Urinary bladder (tissue), 3 donors: ENCODE measurements at regions not wholly inside any gene's neighbourhood (a gene's known extent, or its start where the extent isn't known, plus 50 kb on each side); places are given as distances from the start of the nearest gene placed in this dataset.

Experiments used
- DNase-seq: peaks from one replicate; pipeline ENCODE4 v3.0.0-alpha.2; 2015; ENCODE audit errors: extremely low spot score
- H3K27ac ChIP-seq: one replicate; pipeline ENCODE4 v1.5.1; 2013; ENCODE audit warnings: low read depth, mild to moderate bottlenecking, moderate library complexity
- H3K36me3 ChIP-seq: one replicate; pipeline ENCODE4 v1.6.1; 2013; ENCODE audit warnings: mild to moderate bottlenecking, moderate library complexity; ENCODE audit not compliant: insufficient read depth
- H3K4me1 ChIP-seq: one replicate; pipeline ENCODE4 v1.6.1; 2013; ENCODE audit warnings: mild to moderate bottlenecking, moderate library complexity; ENCODE audit not compliant: insufficient read depth
- H3K4me3 ChIP-seq: one replicate; pipeline ENCODE4 v1.5.1; 2013; ENCODE audit warnings: low read depth, low read length
- WGBS: extraction: QIAGEN DNeasy Blood & Tissue Kit; methylation state at CpG from one replicate; pipeline ENCODE4 v1.1.7; 2013; 5-methylcytosine and 5-hydroxymethylcytosine counted together
- donor health status: healthy with polysubstance abuse.
- donor health status: healthy.

GRCh38 chr1:25089772-25090171 is 142.5 kb downstream of the SYF2 start:
- no peak for DNase-seq
- no peaks in the 10 kb centered on the region for H3K36me3 ChIP-seq
- WGBS: 81% methylated on average over 7 of the region's 7 CpGs
- H3K27ac ChIP-seq: no peak overlapping the region
- H3K4me3 ChIP-seq: no peak overlapping the region
- no peaks in the 10 kb centered on the region for H3K4me1 ChIP-seq

DNA sequence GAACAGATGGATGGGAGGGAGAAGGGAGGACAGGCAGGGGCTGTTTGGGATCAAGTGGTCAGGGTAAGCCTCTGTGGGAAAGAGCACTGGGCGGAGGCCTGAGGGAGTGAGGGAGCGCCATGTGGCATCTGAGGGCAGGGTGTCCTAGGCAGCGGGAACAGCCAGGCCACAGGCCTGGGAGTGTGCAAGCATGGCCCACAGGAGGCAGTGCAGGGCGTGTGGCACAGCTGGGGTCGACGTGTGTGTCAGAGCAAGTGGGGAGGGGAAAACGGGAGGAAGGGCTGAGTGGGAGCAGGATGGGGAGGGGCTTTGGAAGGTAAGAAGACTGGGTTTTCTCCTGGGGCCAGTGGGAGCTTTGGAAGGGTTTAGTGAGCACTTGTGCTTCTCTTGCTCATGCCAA is 143.4 kb downstream of the SYF2 start:
- 75% methylated on average over 7 of the region's 7 CpGs for WGBS
- Histone ChIP-seq H3K4me3 (no peak overlapping the region), H3K4me1 (no peaks in the 10 kb centered on the region), H3K27ac (no peak overlapping the region), H3K36me3 (no peaks in the 10 kb centered on the region)
- no peak for DNase-seq

DNA sequence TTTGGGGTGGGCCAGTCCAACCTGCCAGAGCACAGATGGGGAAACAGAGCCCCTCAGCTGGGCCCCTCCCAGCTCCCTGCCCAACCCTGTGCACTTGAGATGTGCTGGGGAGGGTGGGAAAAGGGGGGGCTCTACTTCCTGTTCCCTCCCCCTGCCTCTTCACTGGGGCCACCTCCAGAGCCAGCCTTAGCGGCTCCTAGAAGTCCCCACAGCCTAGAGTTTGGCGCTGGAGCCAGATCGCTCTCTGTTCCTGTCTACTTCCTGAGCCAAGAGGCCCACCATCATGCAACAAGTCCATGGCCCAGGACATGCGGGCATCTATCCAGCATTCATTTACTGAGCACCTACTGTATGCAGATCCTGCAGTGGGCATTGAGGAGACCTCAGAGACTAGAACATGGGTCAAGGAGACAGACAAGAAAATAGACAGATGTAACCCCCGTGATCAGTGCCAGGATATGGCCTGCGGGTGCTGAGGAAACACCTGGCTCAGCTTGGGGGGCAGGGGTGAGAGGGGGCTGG is 144.1 kb downstream of the SYF2 start:
- H3K4me1 ChIP-seq: no peaks in the 10 kb centered on the region

GRCh38 chr1:25086518-25087079 is 145.7 kb downstream of the SYF2 start:
- 73% methylated on average over 3 of the region's 3 CpGs for WGBS
- H3K4me3 ChIP-seq: no peak overlapping the region
- H3K27ac ChIP-seq: no peak overlapping the region
- no peaks in the 10 kb centered on the region for H3K4me1 ChIP-seq
- no peaks in the 10 kb centered on the region for H3K36me3 ChIP-seq
- no peak for DNase-seq

More for the DNA sequence above, 144.1 kb downstream of the SYF2 start:
- H3K27ac ChIP-seq: no peak overlapping the region
- no peak overlapping the region for H3K4me3 ChIP-seq
- no peaks in the 10 kb centered on the region for H3K36me3 ChIP-seq
- 81% methylated on average over 6 of the region's 6 CpGs for WGBS
- DNase-seq: no peak

- H3K4me3 ChIP-seq: no peak overlapping the region
- no peaks in the 10 kb centered on the region for H3K36me3 ChIP-seq
- no peak overlapping the region for H3K27ac ChIP-seq
- no peaks in the 10 kb centered on the region for H3K4me1 ChIP-seq
- no peak for DNase-seq
- 48% methylated on average over 1 of the region's 1 CpG for WGBS
Measured at GRCh38 chr1:25084407-25084806, 147.9 kb downstream of the SYF2 start.

DNA sequence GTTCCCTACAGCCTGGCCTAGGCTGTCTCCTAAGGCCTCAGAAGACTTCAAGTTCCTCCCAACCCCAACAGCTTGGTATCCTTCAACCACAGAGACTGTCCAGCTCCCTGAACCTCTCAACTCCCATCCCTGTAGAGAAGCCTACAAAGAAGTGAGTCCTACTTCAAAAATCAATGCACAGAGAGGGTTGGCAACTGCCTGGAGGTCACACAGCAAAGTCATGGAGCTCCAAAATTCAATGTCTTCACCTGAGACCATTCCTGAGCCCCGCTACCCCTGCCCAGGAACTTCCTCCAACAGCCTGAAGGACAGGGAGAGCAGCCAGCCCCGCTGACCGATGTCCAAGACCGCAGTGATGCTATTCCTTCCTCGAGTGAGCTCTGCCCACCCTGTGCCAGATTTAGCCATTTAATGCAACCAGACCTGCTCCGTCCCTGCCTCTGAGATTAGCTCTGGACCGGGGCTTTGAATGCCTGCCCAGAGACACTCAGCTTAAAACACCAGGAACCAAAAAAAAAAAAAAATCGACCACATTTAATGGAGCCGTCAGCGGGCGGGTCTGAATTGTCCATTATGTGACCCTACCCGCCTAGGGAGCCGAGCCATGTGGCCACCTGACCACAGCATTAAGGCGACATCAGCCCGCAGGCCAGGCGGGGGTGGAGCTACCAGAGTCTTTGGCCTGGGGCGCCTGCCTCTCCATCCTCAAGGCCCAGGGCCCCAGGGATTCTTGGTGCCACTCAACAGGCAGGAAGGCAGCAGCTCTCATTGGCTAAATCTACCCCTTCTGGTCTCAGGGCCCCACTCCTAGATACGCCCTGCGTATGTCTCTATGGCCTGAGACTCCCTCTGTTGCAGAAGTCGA is 148.6 kb downstream of the SYF2 start:
- WGBS: 60% methylated on average over 20 of the region's 20 CpGs
- Histone ChIP-seq H3K4me1 (no peaks in the 10 kb centered on the region), H3K4me3 (no peak overlapping the region), H3K27ac (no peak overlapping the region), H3K36me3 (no peaks in the 10 kb centered on the region)
- no peak for DNase-seq

GRCh38 chr1:25082995-25083394 is 149.3 kb downstream of the SYF2 start:
- WGBS: 71% methylated on average over 5 of the region's 5 CpGs
- DNase-seq: no peak

DNA sequence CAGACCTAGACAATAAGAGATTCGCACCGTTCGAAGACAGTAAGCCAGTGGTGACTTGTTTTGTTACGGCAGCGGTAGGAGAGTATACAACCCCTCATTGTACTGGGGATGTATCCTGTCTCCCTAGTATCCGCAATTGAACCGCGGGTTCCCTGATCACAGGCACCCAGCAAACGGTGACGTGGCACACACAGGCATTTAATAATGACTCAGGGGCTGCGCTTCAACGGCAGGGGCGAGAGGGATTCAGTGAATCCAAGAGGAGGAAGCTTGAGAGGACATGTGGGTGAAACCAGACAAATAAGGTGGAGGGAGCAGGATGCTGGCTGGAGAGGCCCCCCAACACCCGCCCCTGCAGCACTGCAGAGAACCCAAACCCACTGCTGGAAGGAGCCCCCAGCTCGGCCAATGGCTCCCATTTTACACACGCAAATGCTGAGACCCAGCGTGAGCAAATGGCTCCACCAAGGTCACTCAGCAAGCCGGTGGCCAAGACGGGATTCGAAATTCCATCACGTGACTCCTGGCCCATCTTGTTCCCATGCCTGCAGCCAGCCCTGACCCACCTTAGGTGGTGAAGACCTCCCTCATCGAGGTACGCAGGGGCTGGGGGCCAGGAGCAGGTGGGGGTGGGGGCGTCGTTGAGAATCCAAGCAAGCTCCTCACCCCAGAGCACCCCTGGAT is 149.9 kb downstream of the SYF2 start:
- no peak for DNase-seq
- Histone ChIP-seq H3K4me3 (no peak overlapping the region), H3K4me1 (no peaks in the 10 kb centered on the region), H3K36me3 (no peaks in the 10 kb centered on the region), H3K27ac (no peak overlapping the region)
- WGBS: 83% methylated on average over 25 of the region's 25 CpGs

More at GRCh38 chr1:25082995-25083394, 149.3 kb downstream of the SYF2 start:
- Histone ChIP-seq H3K36me3 (no peaks in the 10 kb centered on the region), H3K4me3 (no peak overlapping the region), H3K27ac (no peak overlapping the region), H3K4me1 (no peaks in the 10 kb centered on the region)

DNA sequence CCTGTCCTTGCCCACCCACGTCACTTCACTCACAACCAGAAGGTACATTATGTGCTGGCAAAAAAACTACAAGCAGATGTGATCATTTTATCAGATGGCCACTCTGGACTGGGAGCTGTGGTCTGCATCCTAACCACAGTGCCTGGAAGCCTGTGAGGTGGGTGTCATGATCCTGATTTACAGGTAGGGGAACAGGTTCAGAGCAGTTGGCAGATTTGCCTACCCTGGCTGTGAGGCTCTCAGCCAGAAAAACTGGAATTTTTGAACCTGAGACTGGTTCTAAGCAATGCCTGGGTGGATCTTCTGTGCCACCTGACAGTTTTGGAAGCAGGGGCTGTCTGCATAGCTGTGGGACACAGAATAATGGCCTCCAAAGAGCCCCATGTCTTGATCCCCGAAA is 150.8 kb downstream of the SYF2 start:
- no peaks in the 10 kb centered on the region for H3K4me1 ChIP-seq
- WGBS: 95% methylated on average over 2 of the region's 2 CpGs
- no peaks in the 10 kb centered on the region for H3K36me3 ChIP-seq
- no peak for DNase-seq
- no peak overlapping the region for H3K4me3 ChIP-seq
- H3K27ac ChIP-seq: no peak overlapping the region

DNA sequence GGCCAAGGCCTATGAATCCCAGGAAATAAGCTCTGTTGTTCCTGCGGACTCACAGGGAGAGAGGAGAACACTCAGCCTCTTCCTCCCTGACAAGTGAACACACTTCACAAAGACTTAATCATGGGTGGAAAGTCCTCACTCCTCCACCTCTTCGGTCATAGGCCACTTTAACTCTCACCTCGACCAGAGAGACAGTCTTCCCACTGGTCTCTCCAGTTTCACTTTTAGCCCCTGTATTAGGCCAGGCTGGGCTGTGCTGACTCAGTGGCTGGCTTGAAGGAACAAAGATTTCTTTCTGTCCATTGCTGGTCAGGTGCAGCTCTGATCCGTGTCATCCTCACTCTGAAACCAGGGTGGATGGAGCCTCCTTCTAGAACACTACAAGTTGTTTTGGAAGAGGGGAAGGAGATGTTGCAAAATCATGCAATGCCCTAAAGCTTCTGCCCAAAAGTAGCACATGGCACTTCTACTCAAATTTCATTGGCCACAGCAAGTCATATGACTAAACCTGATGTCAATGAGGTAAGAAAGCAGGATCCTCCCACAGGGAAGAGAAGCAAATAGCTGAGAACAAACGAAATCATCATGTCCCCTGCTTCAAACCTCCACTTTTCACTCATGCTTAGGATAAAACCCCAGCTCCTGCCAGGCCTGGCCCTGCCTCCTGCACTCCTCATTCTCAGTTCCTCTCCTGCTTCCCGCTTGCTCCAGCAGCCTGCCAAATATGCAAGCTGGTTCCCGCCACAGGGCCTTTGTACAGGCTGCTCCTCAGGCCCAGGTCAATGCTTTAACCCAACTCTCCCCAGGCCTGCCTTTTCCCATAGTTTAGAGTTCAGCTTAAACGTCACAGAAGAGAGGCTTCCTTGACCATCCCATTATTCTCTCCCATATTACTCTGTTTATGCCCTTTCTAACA is 150.5 kb upstream of the RUNX3 start:
- H3K4me1 ChIP-seq: no peaks in the 10 kb centered on the region
- no peak overlapping the region for H3K27ac ChIP-seq
- WGBS: 72% methylated on average over 8 of the region's 8 CpGs
- H3K36me3 ChIP-seq: no peaks in the 10 kb centered on the region
- DNase-seq: no peak
- H3K4me3 ChIP-seq: no peak overlapping the region

GRCh38 chr1:25079048-25079447 is 149.0 kb upstream of the RUNX3 start:
- Histone ChIP-seq H3K4me1 (no peaks in the 10 kb centered on the region), H3K27ac (no peak overlapping the region), H3K4me3 (no peak overlapping the region), H3K36me3 (no peaks in the 10 kb centered on the region)
- no peak for DNase-seq

DNA sequence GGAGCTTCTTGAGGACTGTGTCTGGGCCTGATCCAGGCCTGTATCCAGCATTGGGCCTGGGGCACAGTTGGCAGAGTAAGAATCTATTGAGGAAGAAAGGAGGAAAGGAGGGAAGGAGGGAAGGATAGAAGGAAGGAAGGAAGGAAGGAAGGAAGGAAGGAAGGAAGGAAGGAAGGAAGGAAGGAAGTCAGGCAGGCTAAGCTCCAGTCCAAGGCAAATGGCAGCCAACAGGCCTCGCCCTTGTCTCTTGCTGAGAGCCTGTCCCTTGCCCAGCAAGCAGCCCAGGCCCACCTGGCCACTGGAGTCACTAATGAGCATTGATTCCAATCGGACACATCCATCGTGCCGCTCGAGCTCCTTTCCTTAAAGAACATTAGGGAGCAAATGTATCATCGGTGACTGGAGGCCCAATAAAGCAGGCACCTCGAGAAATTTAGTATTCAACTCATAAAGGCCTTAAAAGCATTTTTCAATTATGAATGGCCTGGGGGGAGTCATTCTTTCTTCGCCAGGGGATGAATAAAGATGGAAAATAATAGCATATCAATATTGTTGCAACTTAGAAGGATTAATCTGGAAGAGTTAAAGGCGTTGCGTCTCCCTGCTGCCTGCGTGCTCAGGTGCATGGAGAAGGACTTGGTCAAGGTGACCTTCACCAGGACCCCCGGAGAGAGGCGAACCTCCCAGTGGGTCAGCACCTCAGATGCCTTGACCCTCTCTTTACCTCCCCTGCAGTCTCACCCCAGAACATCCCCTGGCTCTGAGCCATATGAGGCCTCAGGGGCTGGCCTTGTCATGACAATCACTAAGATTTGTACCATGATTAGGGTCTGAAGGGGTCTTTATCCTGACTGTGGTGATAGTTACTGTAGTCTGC is 144.5 kb upstream of the RUNX3 start:
- H3K4me3 ChIP-seq: no peak overlapping the region
- no peak overlapping the region for H3K27ac ChIP-seq
- no peaks in the 10 kb centered on the region for H3K36me3 ChIP-seq
- no peak for DNase-seq
- WGBS: 88% methylated on average over 13 of the region's 13 CpGs
- H3K4me1 ChIP-seq: no peaks in the 10 kb centered on the region
